ENCODE measurements at regions not wholly inside any gene's neighbourhood (a gene's known extent, or its start where the extent isn't known, plus 50 kb on each side); places are given as distances from the start of the nearest gene placed in this dataset.
A peak's percentile ranks its signal among the peaks of the same experiment; 100 is the strongest.
"Not testable (repeated sequence)": the region's sequence is repeated elsewhere in the genome, so short reads cannot be mapped to it uniquely, and the experiment has no call there.

- DNase-seq (ENCODE audit: low read depth in 2 of 3, low spot score in 1 of 3) = no peak
Measured at GRCh38 chr15:92753591-92753990, 98.0 kb upstream of the FAM174B start.

DNA sequence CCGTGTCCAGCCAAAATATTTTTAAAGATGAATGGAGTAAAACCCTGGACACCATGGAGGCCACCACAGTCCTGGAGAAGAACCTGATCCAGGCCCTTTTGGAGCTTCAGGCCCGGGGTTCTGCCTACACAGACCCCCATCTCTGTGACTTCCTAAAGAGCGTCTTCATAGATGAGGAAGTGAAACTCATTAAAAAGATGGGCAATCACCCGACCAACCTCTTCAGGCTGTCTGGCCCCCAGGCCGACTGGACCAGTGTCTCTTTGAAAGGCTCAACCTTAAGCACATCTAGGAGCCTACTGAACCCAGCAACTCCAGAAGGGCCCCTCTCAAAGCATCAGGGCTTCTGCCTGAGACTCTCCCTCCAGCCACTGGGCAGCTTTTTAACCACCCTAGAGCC lies 107.9 kb upstream of the FAM174B start:
- no peak for DNase-seq (ENCODE audit: low read depth in 2 of 3, low spot score in 1 of 3)

GRCh38 chr15:92768131-92768530 lies 112.6 kb upstream of the FAM174B start:
- not testable (repeated sequence) for DNase-seq (ENCODE audit: low read depth in 2 of 3, low spot score in 1 of 3)

DNA sequence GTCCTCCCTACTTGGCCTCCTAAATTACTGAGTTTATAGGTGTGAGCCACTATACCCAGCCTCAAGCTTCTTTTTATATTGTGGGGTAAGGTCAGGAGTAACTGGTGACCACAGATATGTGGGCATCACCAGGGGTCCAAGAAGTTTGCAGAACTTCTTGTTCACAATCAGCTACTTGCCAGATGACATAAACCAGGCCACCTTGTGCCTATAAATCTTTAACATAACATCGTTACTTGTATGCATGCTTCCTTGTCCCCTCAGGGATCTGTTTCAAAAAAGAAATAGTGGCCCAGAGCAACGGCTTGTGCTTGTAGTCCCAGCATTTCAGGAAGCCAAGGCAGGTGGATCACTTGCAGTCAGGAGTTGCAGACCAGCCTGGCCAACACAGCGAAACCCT lies 115.1 kb upstream of the FAM174B start:
- DNase-seq (ENCODE audit: low read depth in 2 of 3, low spot score in 1 of 3) = no peak

DNA sequence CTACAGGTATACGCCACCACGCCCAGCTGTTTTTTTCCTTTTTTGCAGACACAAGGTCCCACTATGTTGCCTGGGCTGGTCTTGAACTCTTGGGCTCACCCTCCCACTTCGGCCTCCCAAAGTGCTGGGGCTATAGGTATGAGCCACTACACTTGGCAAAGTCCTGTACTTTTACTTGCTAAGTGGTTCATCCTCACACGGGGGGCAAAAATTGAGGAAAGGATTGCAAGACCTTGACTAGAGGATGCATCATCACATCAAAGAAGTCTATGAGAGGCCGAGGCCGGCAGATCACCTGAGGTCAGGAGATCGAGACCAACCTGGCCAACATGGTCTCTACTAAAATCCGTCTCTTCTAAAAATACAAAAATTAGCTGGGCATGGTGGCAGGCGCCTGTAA lies 116.5 kb upstream of the FAM174B start:
- no peak for DNase-seq (ENCODE audit: low read depth in 2 of 3, low spot score in 1 of 3)

DNA sequence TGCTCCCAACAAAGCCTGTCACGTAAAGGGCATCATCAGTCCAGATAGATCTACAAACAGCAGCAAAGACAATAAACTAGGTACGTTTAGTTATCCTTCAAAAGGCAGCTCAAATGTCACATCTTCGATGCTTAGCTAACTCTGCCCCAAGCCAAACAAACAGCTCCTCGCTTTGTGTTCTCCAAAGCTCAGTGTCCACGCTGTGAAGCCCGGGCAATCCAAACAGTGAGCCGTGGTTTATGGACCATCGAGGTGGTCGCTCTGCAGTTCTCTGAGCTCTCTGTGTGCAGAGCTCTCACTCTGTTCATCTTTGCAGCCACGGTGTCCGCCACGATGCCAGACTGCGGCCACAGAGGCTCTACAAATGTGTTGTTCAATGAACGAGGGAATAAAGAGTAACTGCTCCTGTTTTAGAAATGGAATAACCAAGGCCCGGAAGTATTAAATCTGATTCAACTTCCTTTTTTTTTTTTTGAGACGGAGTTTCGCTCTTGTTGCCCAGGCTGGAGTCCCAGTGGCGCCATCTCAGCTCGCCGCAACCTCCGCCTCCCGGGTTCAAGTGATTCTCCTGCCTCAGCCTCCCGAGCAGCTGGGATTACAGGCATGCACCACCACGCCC lies 117.2 kb upstream of the FAM174B start:
- no peak for DNase-seq (ENCODE audit: low read depth in 2 of 3, low spot score in 1 of 3)

DNA sequence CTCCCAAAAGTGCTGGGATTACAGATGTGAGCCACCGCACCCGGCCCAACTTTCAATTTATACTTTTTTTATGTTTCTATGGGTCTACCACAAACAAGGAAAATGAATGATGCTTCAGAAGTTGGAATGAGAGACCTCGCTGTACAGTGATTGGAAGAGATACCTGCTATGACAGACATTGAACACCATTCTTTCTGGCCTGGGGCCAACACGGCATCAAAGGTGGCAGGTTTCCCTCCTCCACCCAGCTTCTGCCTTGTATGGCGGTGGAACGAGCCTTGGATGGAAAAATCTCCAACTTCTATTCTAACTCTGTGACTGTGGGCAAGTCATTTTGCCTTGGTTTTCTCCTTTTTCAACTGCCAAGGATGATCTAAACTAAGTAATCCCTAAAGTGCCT lies 117.8 kb upstream of the FAM174B start:
- DNase-seq (ENCODE audit: low read depth in 2 of 3, low spot score in 1 of 3) = no peak

DNA sequence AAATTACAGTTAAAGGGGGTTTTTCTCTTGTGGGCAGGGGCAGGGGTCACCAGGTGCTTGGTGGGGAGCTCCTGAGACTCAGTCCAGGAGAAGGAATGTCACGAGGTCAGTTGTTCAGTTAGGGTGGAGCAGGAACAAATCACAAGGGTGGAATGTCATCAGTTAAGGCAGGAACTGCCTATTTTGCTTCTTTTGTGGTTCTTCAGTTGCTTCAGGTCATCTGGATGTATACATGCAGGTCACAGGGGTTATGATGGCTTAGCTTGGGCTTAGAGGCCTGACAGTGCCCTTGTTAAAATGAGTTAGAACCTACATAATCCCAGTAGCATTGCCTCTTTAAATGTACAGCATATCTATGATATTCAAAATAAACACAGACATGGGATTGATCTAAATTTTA lies 120.2 kb upstream of the CHD2 start:
- DNase-seq (ENCODE audit: low read depth in 2 of 3, low spot score in 1 of 3) = no peak

DNA sequence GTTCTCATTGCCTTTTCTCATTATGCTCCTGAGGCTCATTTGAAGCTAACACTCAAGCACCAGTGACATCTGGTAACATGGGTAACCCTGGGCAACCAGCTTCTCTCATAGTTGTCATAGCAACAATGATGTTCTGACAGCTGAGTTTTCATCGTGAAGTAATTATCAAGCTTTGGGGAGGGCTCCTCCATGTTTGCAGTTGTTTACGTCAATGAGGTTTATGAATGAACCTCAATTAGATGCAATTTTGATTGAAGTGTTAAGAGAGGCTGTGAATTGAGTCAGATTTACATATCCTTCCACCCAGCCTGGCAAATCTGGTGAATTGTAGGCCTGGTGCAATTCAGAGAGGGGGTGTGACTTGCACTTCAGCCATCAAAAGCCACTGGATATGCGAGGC lies 119.3 kb upstream of the CHD2 start:
- DNase-seq (ENCODE audit: low read depth in 2 of 3, low spot score in 1 of 3) = no peak

DNA sequence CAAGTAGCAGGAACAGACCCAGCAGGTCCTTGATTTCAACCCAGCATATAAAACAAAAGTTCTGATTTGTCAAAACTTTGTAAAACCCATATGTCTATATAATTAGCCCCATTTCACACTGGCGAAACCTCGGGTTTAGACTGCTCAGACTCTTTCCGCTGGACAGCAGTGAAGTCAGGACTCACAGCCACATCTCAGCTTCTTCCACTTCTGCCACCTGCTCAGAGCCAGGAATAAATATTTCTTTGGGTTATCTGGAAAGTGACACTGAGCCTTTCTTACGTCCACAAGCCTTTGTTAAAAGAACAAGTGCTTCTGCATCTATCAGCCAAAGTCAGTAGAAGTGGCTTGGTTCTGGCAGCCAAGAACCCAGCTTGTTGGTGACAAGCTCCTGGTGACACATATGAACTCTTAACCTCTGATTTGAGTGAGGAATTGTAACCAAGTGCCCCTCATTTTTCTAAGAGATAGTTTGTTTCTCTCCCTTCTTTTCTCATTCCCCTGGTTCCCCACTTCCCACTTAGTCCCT lies 118.1 kb upstream of the CHD2 start:
- no peak for DNase-seq (ENCODE audit: low read depth in 2 of 3, low spot score in 1 of 3)

- no peak for DNase-seq (ENCODE audit: low read depth in 2 of 3, low spot score in 1 of 3)
Measured at GRCh38 chr15:92787116-92787515, 113.0 kb upstream of the CHD2 start.

DNA sequence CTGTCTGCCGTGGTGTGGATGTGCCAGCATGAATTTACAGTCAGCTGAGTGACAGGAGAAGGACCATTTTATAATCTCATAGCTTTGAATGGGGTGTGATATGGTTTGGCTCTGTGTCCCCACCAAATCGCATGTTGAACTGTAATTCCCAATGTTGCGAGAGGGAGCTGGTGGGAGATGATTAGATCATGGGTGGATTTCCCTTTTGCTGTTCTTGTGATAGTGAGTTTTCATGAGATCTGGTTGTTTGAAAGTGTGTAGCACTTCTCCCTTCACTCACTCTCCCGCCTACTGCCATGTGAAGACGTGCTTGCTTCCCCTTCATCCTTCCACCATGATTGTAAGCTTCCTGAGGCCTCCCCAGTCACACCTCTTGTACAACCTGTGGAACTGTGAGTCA lies 111.9 kb upstream of the CHD2 start:
- DNase-seq (ENCODE audit: low read depth in 2 of 3, low spot score in 1 of 3) = no peak

- DNase-seq (ENCODE audit: low read depth in 2 of 3, low spot score in 1 of 3) = not testable (repeated sequence)
Measured at GRCh38 chr15:92788793-92789192, 111.3 kb upstream of the CHD2 start.

- DNase-seq (ENCODE audit: low read depth in 2 of 3, low spot score in 1 of 3) = no peak
Measured at GRCh38 chr15:92796161-92796611, 103.9 kb upstream of the CHD2 start.

DNA sequence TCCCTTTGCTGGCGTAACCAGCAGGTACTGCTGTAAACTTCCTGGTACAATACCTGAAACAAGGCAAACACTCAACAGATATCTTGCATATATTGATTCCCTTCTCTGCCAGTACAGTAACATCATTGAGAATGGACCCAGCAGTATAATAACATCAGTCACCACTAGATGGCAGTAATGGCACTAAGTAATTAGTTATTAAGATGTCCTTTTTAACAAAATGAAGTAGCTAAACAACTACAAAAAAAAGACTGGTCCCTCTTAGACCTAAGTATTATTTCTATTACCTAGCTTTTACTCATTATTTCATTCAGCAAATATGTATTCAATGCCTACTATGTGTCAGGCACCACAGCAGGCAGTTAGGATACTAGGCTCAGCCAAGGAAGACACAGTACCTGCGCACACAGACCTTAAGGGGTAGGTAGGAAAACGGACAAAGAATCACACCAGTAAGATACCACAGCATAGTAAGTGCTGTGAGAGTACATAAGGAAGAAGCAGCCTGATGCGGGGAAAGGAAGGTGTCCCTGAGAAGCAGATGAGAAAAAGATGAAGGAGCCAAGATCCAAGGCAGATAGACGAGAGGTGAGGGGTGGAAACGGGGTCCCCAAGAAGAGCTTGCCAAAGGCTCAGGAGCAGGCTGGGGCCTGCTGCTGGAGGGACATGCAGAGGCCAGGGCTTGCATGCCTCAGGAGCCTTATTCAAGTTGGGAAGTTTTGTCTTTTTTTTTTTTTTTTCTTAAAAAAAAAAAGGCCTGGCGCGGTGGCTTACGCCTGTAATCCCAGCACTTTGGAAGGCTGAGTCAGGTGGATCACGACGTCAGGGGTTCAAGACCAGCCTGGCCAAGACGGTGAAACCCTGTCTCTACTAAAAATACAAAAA lies 102.7 kb upstream of the CHD2 start:
- peak in 1 of 3 donors; percentile 77 for DNase-seq (ENCODE audit: low read depth in 2 of 3, low spot score in 1 of 3)

- no peak for DNase-seq (ENCODE audit: low read depth in 2 of 3, low spot score in 1 of 3)
Measured at GRCh38 chr15:92800013-92800412, 100.1 kb upstream of the CHD2 start.

DNA sequence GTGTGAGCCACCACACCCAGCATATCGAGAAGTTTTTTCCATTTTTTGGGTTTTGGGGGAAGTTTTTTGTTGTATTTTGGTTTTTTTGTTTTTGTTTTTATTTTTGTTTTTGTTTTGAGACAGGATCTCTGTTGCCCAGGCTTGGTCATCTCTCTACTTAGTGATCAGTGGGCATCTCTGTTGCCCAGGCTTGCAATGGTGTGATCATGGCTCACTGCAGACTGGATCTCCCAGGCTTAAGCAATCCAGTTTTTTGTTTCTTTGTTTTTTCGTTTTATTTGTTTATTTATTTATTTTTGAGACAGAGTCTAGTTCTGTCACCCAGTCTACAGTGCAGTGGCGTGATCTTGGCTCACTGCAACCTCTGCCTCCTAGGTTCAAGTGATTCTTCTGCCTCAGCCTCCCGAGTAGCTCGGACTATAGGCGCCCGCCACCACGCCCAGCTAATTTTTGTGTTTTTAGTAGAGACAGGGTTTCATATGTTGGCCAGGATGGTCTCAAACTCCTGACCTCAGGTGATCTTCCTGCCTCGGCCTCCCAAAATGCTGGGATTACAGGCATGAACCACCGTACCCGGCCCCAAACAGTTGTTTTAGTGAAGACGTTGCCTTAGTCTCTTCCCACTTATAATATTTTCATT lies 99.6 kb upstream of the CHD2 start:
- not testable (repeated sequence) for DNase-seq (ENCODE audit: low read depth in 2 of 3, low spot score in 1 of 3)

GRCh38 chr15:92801056-92801773 lies 98.9 kb upstream of the CHD2 start:
- not testable (repeated sequence) for DNase-seq (ENCODE audit: low read depth in 2 of 3, low spot score in 1 of 3)

GRCh38 chr15:92801774-92802464 lies 98.2 kb upstream of the CHD2 start:
- DNase-seq (ENCODE audit: low read depth in 2 of 3, low spot score in 1 of 3) = no peak

DNA sequence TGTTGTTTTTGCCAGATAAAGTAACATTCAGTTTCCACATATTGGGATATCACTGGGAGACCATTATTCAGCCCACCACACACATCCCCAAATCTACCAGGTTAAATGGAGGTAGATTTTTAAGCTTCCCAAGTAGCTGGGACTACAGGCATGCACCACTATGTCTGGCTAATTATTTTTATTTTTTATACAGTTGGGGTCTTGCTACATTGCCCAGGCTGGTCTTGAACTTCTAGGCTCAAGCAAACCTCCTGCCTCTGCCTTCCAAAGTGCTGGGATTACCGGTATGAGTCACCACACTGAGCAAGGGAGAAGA lies 96.6 kb upstream of the CHD2 start:
- no peak for DNase-seq (ENCODE audit: low read depth in 2 of 3, low spot score in 1 of 3)

All from stimulated activated CD4-positive, alpha-beta T cell treated with anti-CD3 and anti-CD28 coated beads, Interleukin-12 subunit alpha, Interleukin-12 subunit beta, amount 100 ng/mL, for 48 hours (primary cell).